Astrocyte (in vitro differentiated cells and primary cell): ENCODE measurements at regions not wholly inside any gene's neighbourhood (a gene's known extent, or its start where the extent isn't known, plus 50 kb on each side); places are given as distances from the start of the nearest gene placed in this dataset.

Source experiments
- DNase-seq: peaks from one replicate; pipeline ENCODE4 v3.0.0-alpha.2; 2010; ENCODE audit warnings: low read depth
- FAIRE-seq: peaks from 2 replicates; lab custom pipeline; 2011; peaks lifted over from hg19 to GRCh38; lab: Jason Lieb, UNC
- H2AFZ ChIP-seq: 2 replicates; pipeline ENCODE4 v1.6.0; 2012; ENCODE audit warnings: low read depth, low read length, inconsistent platforms
- H3K27ac ChIP-seq: 2 replicates; pipeline ENCODE4 v1.5.1; 2011; ENCODE audit warnings: low read depth, low read length, inconsistent platforms
- H3K27me3 ChIP-seq: 2 replicates; pipeline ENCODE4 v1.6.0; 2011; ENCODE audit warnings: low read length, inconsistent platforms; ENCODE audit not compliant: insufficient read depth
- H3K36me3 ChIP-seq: 2 replicates; pipeline ENCODE4 v1.5.1; 2011; ENCODE audit warnings: low read length, inconsistent platforms; ENCODE audit not compliant: insufficient read depth
- H3K4me1 ChIP-seq: 2 replicates; pipeline ENCODE4 v1.5.1; 2011; ENCODE audit warnings: low read length, inconsistent platforms; ENCODE audit not compliant: insufficient read depth
- H3K4me2 ChIP-seq: 2 replicates; pipeline ENCODE4 v1.6.0; 2012; ENCODE audit warnings: low read length, inconsistent platforms
- H3K4me3 ChIP-seq: 2 replicates; pipeline ENCODE4 v1.5.1; 2011; ENCODE audit warnings: low read depth, mild to moderate bottlenecking, low read length, inconsistent platforms; ENCODE audit not compliant: insufficient read depth
- H3K79me2 ChIP-seq: 2 replicates; pipeline ENCODE4 v1.6.0; 2012; ENCODE audit warnings: mild to moderate bottlenecking, low read length, inconsistent platforms; ENCODE audit not compliant: insufficient read depth
- H3K9ac ChIP-seq: 2 replicates; pipeline ENCODE4 v1.6.0; 2012; ENCODE audit warnings: mild to moderate bottlenecking, low read length, inconsistent platforms
- H3K9me3 ChIP-seq: 2 replicates; pipeline ENCODE4 v1.5.1; 2012; ENCODE audit warnings: low read depth, mild to moderate bottlenecking, low read length, inconsistent platforms; ENCODE audit not compliant: insufficient read depth
- H4K20me1 ChIP-seq: 2 replicates; pipeline ENCODE4 v1.6.0; 2012; ENCODE audit warnings: low read length, inconsistent platforms; ENCODE audit not compliant: insufficient read depth
- H3K27ac Mint-ChIP-seq: one replicate; pipeline ENCODE4 v1.8.0; 2021; ENCODE audit warnings: mild to moderate bottlenecking, mixed read lengths; ENCODE audit not compliant: unreplicated experiment
- H3K27me3 Mint-ChIP-seq: one replicate; pipeline ENCODE4 v1.8.0; 2021; ENCODE audit warnings: low read depth, mixed read lengths; ENCODE audit not compliant: unreplicated experiment
- H3K36me3 Mint-ChIP-seq: one replicate; pipeline ENCODE4 v1.8.0; 2021; ENCODE audit warnings: low read depth, mixed read lengths; ENCODE audit not compliant: unreplicated experiment
- H3K4me1 Mint-ChIP-seq: one replicate; pipeline ENCODE4 v1.8.0; 2021; ENCODE audit warnings: low read depth, mixed read lengths; ENCODE audit not compliant: unreplicated experiment
- H3K4me3 Mint-ChIP-seq: one replicate; pipeline ENCODE4 v1.8.0; 2021; ENCODE audit warnings: mild to moderate bottlenecking, moderate library complexity, mixed read lengths; ENCODE audit not compliant: unreplicated experiment
- H3K9me3 Mint-ChIP-seq: one replicate; pipeline ENCODE4 v1.8.0; 2021; ENCODE audit warnings: mild to moderate bottlenecking, mixed read lengths; ENCODE audit not compliant: unreplicated experiment
- EZH2 ChIP-seq: IDR thresholded peaks from 2 replicates; pipeline ENCODE4 v1.6.1; 2012; ENCODE audit warnings: mild to moderate bottlenecking, low read length, inconsistent platforms; ENCODE audit not compliant: insufficient read depth
- TF ChIP-seq, protein P1 (sequence below): IDR thresholded peaks from 2 replicates; pipeline ENCODE4 v1.5.1; 2011; ENCODE audit warnings: low read depth, mild to moderate bottlenecking, inconsistent platforms, low read length, moderate library complexity; ENCODE audit not compliant: insufficient read depth

GRCh38 chr3:13712682-13713180, 163.8 kb downstream of the FBLN2 start:
- Mint-ChIP-seq H3K27ac (no peak overlapping the region), H3K4me3 (no peak overlapping the region), H3K9me3 (peaks cover 48% of the 10 kb centered on the region), H3K27me3 (peaks cover 64% of the 10 kb centered on the region), H3K36me3 (peaks cover 5% of the 10 kb centered on the region), H3K4me1 (no peaks in the 10 kb centered on the region)
- H3K79me2 ChIP-seq: no peaks in the 10 kb centered on the region
- no peak for FAIRE-seq
- no peaks in the 10 kb centered on the region for H3K36me3 ChIP-seq
- DNase-seq: no peak
- H2AFZ ChIP-seq: no peak overlapping the region
- no peak overlapping the region for H3K4me3 ChIP-seq
- no peaks in the 10 kb centered on the region for H3K4me1 ChIP-seq
- no peak overlapping the region for H3K27ac ChIP-seq
- no peaks in the 10 kb centered on the region for H3K27me3 ChIP-seq
- TF ChIP-seq EZH2: no peak
- peaks cover 3% of the 10 kb centered on the region for H3K9me3 ChIP-seq
- H3K9ac ChIP-seq: no peak overlapping the region
- no peaks in the 10 kb centered on the region for H4K20me1 ChIP-seq
- H3K4me2 ChIP-seq: no peak overlapping the region

- Mint-ChIP-seq H3K4me3 (no peak overlapping the region), H3K4me1 (no peaks in the 10 kb centered on the region), H3K36me3 (peaks cover 5% of the 10 kb centered on the region), H3K9me3 (peaks cover 54% of the 10 kb centered on the region), H3K27ac (no peak overlapping the region), H3K27me3 (peaks cover 70% of the 10 kb centered on the region)
- Histone ChIP-seq H3K27me3 (no peaks in the 10 kb centered on the region), H4K20me1 (no peaks in the 10 kb centered on the region), H3K9me3 (peaks cover 3% of the 10 kb centered on the region), H3K4me1 (no peaks in the 10 kb centered on the region), H3K9ac (no peak overlapping the region), H3K4me2 (no peak overlapping the region), H3K36me3 (no peaks in the 10 kb centered on the region), H2AFZ (no peak overlapping the region), H3K79me2 (no peaks in the 10 kb centered on the region), H3K4me3 (no peak overlapping the region), H3K27ac (no peak overlapping the region)
- no peak for DNase-seq
- FAIRE-seq: no peak
- TF ChIP-seq, protein P1, sequence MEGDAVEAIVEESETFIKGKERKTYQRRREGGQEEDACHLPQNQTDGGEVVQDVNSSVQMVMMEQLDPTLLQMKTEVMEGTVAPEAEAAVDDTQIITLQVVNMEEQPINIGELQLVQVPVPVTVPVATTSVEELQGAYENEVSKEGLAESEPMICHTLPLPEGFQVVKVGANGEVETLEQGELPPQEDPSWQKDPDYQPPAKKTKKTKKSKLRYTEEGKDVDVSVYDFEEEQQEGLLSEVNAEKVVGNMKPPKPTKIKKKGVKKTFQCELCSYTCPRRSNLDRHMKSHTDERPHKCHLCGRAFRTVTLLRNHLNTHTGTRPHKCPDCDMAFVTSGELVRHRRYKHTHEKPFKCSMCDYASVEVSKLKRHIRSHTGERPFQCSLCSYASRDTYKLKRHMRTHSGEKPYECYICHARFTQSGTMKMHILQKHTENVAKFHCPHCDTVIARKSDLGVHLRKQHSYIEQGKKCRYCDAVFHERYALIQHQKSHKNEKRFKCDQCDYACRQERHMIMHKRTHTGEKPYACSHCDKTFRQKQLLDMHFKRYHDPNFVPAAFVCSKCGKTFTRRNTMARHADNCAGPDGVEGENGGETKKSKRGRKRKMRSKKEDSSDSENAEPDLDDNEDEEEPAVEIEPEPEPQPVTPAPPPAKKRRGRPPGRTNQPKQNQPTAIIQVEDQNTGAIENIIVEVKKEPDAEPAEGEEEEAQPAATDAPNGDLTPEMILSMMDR: no peak
- TF ChIP-seq EZH2: no peak
These were observed 163.2 kb downstream of the FBLN2 start for GRCh38 chr3:13711911-13712650.

DNA sequence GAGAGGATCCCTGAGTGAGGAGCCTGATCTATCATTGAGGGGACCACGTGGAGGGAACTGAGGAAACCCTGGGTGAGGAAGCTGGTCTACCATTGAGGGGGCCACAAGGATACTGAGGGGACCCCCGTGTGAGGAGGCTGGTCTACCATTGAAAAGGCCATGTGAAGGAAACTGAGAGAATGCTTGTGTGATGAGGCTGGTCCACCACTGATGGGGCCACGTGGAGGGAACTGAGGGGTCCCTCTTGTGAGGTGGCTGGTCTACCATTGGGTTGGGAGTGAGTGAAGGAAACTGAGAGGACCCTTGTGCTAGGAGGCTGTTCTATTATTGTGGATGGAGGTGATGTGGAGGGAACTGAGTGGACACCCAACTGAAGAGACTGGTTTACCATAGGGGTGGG, 161.3 kb downstream of the FBLN2 start:
- H3K27me3 Mint-ChIP-seq: peaks cover 81% of the 10 kb centered on the region
- H3K36me3 Mint-ChIP-seq: peaks cover 8% of the 10 kb centered on the region
- no peak overlapping the region for H2AFZ ChIP-seq
- H3K36me3 ChIP-seq: no peaks in the 10 kb centered on the region
- FAIRE-seq: no peak
- H3K9me3 Mint-ChIP-seq: peaks cover 70% of the 10 kb centered on the region
- no peak overlapping the region for H3K27ac Mint-ChIP-seq
- H3K27me3 ChIP-seq: no peaks in the 10 kb centered on the region
- H3K4me2 ChIP-seq: no peak overlapping the region
- no peak overlapping the region for H3K4me3 ChIP-seq
- H3K9ac ChIP-seq: no peak overlapping the region
- H3K79me2 ChIP-seq: no peaks in the 10 kb centered on the region
- TF ChIP-seq, protein P1: no peak
- TF ChIP-seq EZH2: no peak
- H3K4me1 ChIP-seq: no peaks in the 10 kb centered on the region
- H3K4me3 Mint-ChIP-seq: no peak overlapping the region
- H3K4me1 Mint-ChIP-seq: no peaks in the 10 kb centered on the region
- DNase-seq: no peak
- H3K9me3 ChIP-seq: peaks cover 3% of the 10 kb centered on the region
- H4K20me1 ChIP-seq: no peaks in the 10 kb centered on the region
- no peak overlapping the region for H3K27ac ChIP-seq
